Pancreas (tissue), 10 donors: ENCODE measurements at regions not wholly inside any gene's neighbourhood (a gene's known extent, or its start where the extent isn't known, plus 50 kb on each side); places are given as distances from the start of the nearest gene placed in this dataset.
A peak's percentile ranks its signal among the peaks of the same experiment; 100 is the strongest.

ENCODE experiments used
- ATAC-seq, 4 donors: fragments of 200-7000 bp; cut with Tn5 transposase; one replicate each; pipeline versions ENCODE4 v1.8.0 to v1.9.1; 2020; ENCODE audit warnings: mild to moderate bottlenecking in 4 of 4, moderate library complexity in 4 of 4
- DNase-seq, 6 donors: peaks; one replicate each; pipeline ENCODE4 v3.0.0-alpha.2; 2020
- FAIRE-seq: peaks from 2 replicates; lab custom pipeline; 2012; peaks lifted over from hg19 to GRCh38; lab: Jason Lieb, UNC
- H3K27ac ChIP-seq, 4 donors: fragments of 200-600 bp; sonication (generic); 1 replicate in 3 of 4; 2 replicates in 1 of 4; pipeline versions ENCODE4 v1.5.0 to v1.8.0; 2020
- H3K27me3 ChIP-seq, 4 donors: fragments of 200-600 bp; one replicate each; pipeline ENCODE4 v1.8.0; 2021
- H3K36me3 ChIP-seq, 3 donors: fragments of 200-600 bp; sonication (generic) in 1 of 3; one replicate each; pipeline versions ENCODE4 v1.5.0 to v1.8.0; 2020 to 2021
- H3K4me1 ChIP-seq, 3 donors: fragments of 200-600 bp; one replicate each; pipeline ENCODE4 v1.8.0; 2021
- H3K4me3 ChIP-seq, 4 donors: fragments of 200-600 bp; sonication (generic) in 2 of 4; one replicate each; pipeline versions ENCODE4 v1.5.0 to v1.8.0; 2020 to 2021
- H3K9me3 ChIP-seq, 4 donors: fragments of 200-600 bp; one replicate each; pipeline ENCODE4 v1.8.0; 2021
- WGBS, 2 donors: extraction: QIAGEN DNeasy Blood & Tissue Kit; methylation state at CpG; one replicate each; pipeline ENCODE4 v1.1.7; 2013; 5-methylcytosine and 5-hydroxymethylcytosine counted together
- intact Hi-C, 3 donors: fragments of 100-400 bp; cut with DNase I; formaldehyde crosslinking; loops; one replicate each; pipeline versions ENCODE4 v1.11.1 to v1.14.2; 2022
- TF ChIP-seq, protein P1 (sequence below), 4 donors: fragments of 200-600 bp; sonication (generic) in 3 of 4; IDR thresholded peaks; one replicate each; pipeline versions ENCODE4 v1.5.0 to v1.8.0; 2021; ENCODE audit warnings: antibody characterized with exemption in 4 of 4
- donor health status: healthy with polysubstance abuse.
- donor health status: DM: no; HTN: no; CAD: no; lungs with moderate emphysema.
- donor health status: DM: no; HTN: no; CAD: no.
- donor health status: control.
- donor health status: control.
- donor health status: Bipolar disorder and iron deficiency.
- donor health status: DM: yes; HTN: yes; CAD: no.
- donor health status: DM: no; HTN: no; CAD: no.
- donor health status: DM: no; HTN: no; CAD: no.
- donor health status: DM: yes; HTN: yes; CAD: no.

GRCh38 chr1:185537596-185537995 lies 196.6 kb upstream of the HMCN1 start:
- ATAC-seq (no peak), FAIRE-seq (no peak)
- WGBS, 2 donors: 88 to 90% methylated on average over 2 of the region's 2 CpGs

DNA sequence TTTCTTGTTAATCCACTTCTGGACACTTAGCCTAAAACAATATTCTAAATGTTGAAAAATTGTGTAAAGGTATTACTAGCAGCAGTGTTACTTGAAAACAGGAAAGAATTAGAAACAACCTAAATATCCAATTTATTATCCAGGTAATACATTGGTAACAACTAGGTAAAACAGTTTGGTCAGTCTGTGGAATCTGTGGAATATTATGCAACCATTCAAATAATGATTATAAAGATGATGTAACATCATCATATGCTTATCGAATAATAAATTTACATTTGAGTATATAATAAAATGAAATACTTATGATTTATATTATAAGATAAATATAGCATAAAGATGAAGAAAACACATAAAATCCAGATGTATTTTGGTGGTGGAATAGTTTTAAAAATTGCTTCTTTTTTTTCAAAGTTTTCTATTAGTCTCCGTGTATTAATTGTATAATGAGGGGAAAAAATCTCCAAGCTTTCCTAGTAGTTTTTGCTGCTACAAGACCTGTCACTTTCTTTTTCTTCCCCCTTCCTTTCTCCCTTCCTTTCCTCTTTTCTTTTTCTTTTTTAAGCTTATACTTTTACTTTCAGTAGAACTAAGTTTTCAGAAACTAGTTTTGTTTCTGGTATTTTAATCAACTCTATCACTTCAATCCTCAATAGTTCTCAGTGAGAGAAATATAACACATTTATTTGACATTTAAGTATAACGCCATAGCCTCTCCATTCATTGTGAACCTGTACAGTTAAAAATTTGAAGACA lies 197.8 kb upstream of the HMCN1 start:
- H3K36me3 ChIP-seq: no peaks in the 10 kb centered on the region
- H3K9me3 ChIP-seq: no peaks in the 10 kb centered on the region
- H3K4me3 ChIP-seq: no peak overlapping the region
- DNase-seq (no peak), ATAC-seq (no peak), FAIRE-seq (no peak)
- intact Hi-C loops: no loop called here
- TF ChIP-seq, protein P1, sequence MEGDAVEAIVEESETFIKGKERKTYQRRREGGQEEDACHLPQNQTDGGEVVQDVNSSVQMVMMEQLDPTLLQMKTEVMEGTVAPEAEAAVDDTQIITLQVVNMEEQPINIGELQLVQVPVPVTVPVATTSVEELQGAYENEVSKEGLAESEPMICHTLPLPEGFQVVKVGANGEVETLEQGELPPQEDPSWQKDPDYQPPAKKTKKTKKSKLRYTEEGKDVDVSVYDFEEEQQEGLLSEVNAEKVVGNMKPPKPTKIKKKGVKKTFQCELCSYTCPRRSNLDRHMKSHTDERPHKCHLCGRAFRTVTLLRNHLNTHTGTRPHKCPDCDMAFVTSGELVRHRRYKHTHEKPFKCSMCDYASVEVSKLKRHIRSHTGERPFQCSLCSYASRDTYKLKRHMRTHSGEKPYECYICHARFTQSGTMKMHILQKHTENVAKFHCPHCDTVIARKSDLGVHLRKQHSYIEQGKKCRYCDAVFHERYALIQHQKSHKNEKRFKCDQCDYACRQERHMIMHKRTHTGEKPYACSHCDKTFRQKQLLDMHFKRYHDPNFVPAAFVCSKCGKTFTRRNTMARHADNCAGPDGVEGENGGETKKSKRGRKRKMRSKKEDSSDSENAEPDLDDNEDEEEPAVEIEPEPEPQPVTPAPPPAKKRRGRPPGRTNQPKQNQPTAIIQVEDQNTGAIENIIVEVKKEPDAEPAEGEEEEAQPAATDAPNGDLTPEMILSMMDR (IDR thresholded peaks at IDR 0.05): no peak
- no peak overlapping the region for H3K27ac ChIP-seq
- 94 to 95% methylated on average over 3 of the region's 3 CpGs for WGBS, 2 donors
- peaks cover 0 to 27% (median 14%) of the 10 kb centered on the region in 3 donors for H3K4me1 ChIP-seq
- H3K27me3 ChIP-seq: no peaks in the 10 kb centered on the region

More at GRCh38 chr1:185537596-185537995, 196.6 kb upstream of the HMCN1 start:
- intact Hi-C loops: no loop called here
- Histone ChIP-seq H3K27ac (no peak overlapping the region), H3K4me3 (no peak overlapping the region), H3K9me3 (no peaks in the 10 kb centered on the region), H3K36me3 (no peaks in the 10 kb centered on the region), H3K4me1 (peaks cover 0 to 27% (median 14%) of the 10 kb centered on the region in 3 donors), H3K27me3 (no peaks in the 10 kb centered on the region)
- DNase-seq: no peak
- TF ChIP-seq, protein P1 (IDR thresholded peaks at IDR 0.05): no peak

DNA sequence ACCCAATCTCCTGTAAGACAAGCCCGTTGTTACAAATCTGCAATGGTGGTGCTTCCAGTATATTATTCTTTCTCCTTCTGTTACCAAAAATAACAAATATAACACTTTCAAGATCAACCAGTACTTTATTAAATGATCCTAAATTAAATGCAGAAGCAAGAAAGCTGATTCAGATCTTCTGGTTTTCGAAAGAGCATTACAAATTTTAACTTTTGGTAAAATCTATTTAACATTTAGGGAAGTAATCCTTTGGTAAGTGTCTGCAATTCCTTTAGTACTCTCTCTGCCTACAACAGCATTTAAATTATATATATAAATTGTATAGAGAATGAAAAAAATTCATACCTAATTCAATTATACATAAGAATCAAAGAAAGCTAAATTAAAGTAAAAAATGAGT lies 198.6 kb upstream of the HMCN1 start:
- Histone ChIP-seq H3K9me3 (no peaks in the 10 kb centered on the region), H3K36me3 (no peaks in the 10 kb centered on the region), H3K4me1 (peaks cover 0 to 27% (median 14%) of the 10 kb centered on the region in 3 donors), H3K4me3 (no peak overlapping the region), H3K27me3 (no peaks in the 10 kb centered on the region), H3K27ac (peak overlapping the region in 2 of 4 donors; percentile 69 to 84)
- WGBS, 2 donors: 95 to 97% methylated on average over 2 of the region's 2 CpGs
- no peak for ATAC-seq
- intact Hi-C loops: no loop called here
- no peak for FAIRE-seq
- no peak for DNase-seq
- TF ChIP-seq, protein P1 (IDR thresholded peaks at IDR 0.05): no peak

GRCh38 chr1:185534801-185535200 lies 199.4 kb upstream of the HMCN1 start:
- no peaks in the 10 kb centered on the region for H3K36me3 ChIP-seq
- WGBS, 2 donors: 16 to 19% methylated on average over 6 of the region's 6 CpGs
- ATAC-seq (peak; percentile 90 to 96 (median 92)), DNase-seq (peak in 3 of 6 donors; percentile 24 to 57 (median 43)), FAIRE-seq (no peak)
- H3K4me3 ChIP-seq: peak overlapping the region in 1 of 4 donors; percentile 10
- no peaks in the 10 kb centered on the region for H3K27me3 ChIP-seq
- TF ChIP-seq, protein P1 (IDR thresholded peaks at IDR 0.05): no peak
- no peaks in the 10 kb centered on the region for H3K9me3 ChIP-seq
- intact Hi-C loops: no loop called here
- peaks cover 0 to 30% (median 14%) of the 10 kb centered on the region in 3 donors for H3K4me1 ChIP-seq
- H3K27ac ChIP-seq: peak overlapping the region in 3 of 4 donors; percentile 7 to 84 (median 69)

- TF ChIP-seq, protein P1 (IDR thresholded peaks at IDR 0.05): no peak
- Histone ChIP-seq H3K27me3 (no peaks in the 10 kb centered on the region), H3K9me3 (no peaks in the 10 kb centered on the region), H3K4me3 (no peak overlapping the region), H3K27ac (no peak overlapping the region), H3K36me3 (no peaks in the 10 kb centered on the region), H3K4me1 (peaks cover 0 to 32% (median 14%) of the 10 kb centered on the region in 3 donors)
- FAIRE-seq (no peak), DNase-seq (no peak), ATAC-seq (peak in 2 of 4 donors; percentile 20 to 53)
- intact Hi-C loops: no loop called here
- 65 to 88% methylated on average over 4 of the region's 4 CpGs for WGBS, 2 donors
Observed at GRCh38 chr1:185533596-185533995, 200.6 kb upstream of the HMCN1 start.
